ENCODE measurements at regions not wholly inside any gene's neighbourhood (a gene's known extent, or its start where the extent isn't known, plus 50 kb on each side); places are given as distances from the start of the nearest gene placed in this dataset.

DNA sequence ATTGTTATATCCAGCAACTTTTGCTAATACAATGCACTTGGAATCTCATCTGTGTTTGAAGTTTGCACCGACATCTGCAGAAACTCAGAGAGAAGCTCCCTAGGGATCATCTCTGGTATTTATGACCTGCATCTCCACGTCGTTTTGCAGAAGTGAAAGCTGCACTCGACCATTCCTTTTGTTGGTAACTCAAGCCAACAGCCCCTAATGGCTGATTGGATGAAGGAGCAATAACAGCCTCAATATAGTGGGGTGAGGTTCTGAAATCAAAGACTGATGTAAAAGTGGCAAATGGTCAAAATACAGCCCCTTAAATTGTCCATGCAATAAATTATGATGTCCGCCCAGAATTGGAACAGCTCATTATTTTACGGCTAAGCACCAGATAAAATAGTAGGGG is 344.2 kb upstream of the KAZN start:
- no peak for FAIRE-seq
- no peak for TF ChIP-seq CTCF (IDR thresholded peaks at IDR 0.05; ENCODE audit: insufficient read depth, low read length, severe bottlenecking)
- DNase-seq (ENCODE audit: low read depth) = no peak
- H3K27me3 ChIP-seq (ENCODE audit: control insufficient read depth, insufficient read depth, low read length) = no peaks in the 10 kb centered on the region
- H3K36me3 ChIP-seq (ENCODE audit: control insufficient read depth, insufficient read depth, low read length) = no peaks in the 10 kb centered on the region
- H3K4me3 ChIP-seq (ENCODE audit: low read depth, low read length) = no peak overlapping the region

DNA sequence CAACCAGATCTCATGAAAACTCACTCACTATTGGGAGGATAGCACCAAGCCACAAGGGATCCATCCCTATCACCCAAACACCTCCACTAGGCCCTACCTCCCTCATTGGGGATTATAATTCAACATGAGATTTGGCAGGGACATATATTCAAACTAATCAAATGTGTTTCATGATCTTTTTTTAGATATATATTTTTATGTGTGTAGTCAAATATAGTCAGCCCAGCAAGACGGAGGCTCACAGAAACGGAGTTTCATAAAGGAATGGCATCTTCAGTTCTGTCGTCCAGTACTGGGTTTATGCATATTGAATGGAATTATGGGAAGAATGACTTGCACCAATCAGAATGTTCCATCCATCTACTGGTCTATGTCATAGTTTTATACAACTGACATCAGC is 343.3 kb upstream of the KAZN start:
- no peak for TF ChIP-seq CTCF (IDR thresholded peaks at IDR 0.05; ENCODE audit: insufficient read depth, low read length, severe bottlenecking)
- no peak overlapping the region for H3K4me3 ChIP-seq (ENCODE audit: low read depth, low read length)

DNA sequence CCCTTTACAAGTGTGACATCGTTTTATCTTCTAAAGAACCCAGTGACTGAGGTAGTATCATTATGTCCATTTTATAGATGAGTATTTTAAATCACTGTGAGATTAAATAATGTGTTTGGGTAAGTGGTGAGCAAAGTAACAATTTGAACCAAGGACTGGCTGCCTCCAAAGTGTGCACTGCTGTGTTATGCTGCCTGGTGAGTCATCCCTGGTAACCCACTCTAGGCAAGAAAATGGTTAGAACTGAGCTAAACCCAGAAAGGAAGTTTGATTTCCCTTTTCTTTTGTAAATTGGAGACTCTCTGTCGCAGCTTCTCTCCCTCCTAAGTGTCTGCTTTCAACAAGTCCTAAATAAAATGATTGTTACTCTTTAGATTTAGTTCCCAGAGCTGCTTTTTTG is 342.8 kb upstream of the KAZN start:
- Histone ChIP-seq H3K36me3 (ENCODE audit: control insufficient read depth, insufficient read depth, low read length) (no peaks in the 10 kb centered on the region), H3K4me3 (ENCODE audit: low read depth, low read length) (no peak overlapping the region), H3K27me3 (ENCODE audit: control insufficient read depth, insufficient read depth, low read length) (no peaks in the 10 kb centered on the region)
- TF ChIP-seq CTCF (IDR thresholded peaks at IDR 0.05; ENCODE audit: insufficient read depth, low read length, severe bottlenecking) = no peak
- DNase-seq (ENCODE audit: low read depth) (no peak), FAIRE-seq (no peak)

More for the DNA sequence above, 343.3 kb upstream of the KAZN start:
- Histone ChIP-seq H3K36me3 (ENCODE audit: control insufficient read depth, insufficient read depth, low read length) (no peaks in the 10 kb centered on the region), H3K27me3 (ENCODE audit: control insufficient read depth, insufficient read depth, low read length) (no peaks in the 10 kb centered on the region)
- no peak for DNase-seq (ENCODE audit: low read depth)
- no peak for FAIRE-seq

GRCh38 chr1:14259191-14259757 is 339.2 kb upstream of the KAZN start:
- Histone ChIP-seq H3K36me3 (ENCODE audit: control insufficient read depth, insufficient read depth, low read length) (no peaks in the 10 kb centered on the region), H3K4me3 (ENCODE audit: low read depth, low read length) (no peak overlapping the region), H3K27me3 (ENCODE audit: control insufficient read depth, insufficient read depth, low read length) (no peaks in the 10 kb centered on the region)
- no peak for TF ChIP-seq CTCF (IDR thresholded peaks at IDR 0.05; ENCODE audit: insufficient read depth, low read length, severe bottlenecking)
- no peak for DNase-seq (ENCODE audit: low read depth)
- FAIRE-seq = no peak

- DNase-seq (ENCODE audit: low read depth) (no peak), FAIRE-seq (no peak)
- no peak overlapping the region for H3K4me3 ChIP-seq (ENCODE audit: low read depth, low read length)
- no peak for TF ChIP-seq CTCF (IDR thresholded peaks at IDR 0.05; ENCODE audit: insufficient read depth, low read length, severe bottlenecking)
- no peaks in the 10 kb centered on the region for H3K36me3 ChIP-seq (ENCODE audit: control insufficient read depth, insufficient read depth, low read length)
- H3K27me3 ChIP-seq (ENCODE audit: control insufficient read depth, insufficient read depth, low read length) = no peaks in the 10 kb centered on the region
These were observed 338.0 kb upstream of the KAZN start for GRCh38 chr1:14260480-14260879.

DNA sequence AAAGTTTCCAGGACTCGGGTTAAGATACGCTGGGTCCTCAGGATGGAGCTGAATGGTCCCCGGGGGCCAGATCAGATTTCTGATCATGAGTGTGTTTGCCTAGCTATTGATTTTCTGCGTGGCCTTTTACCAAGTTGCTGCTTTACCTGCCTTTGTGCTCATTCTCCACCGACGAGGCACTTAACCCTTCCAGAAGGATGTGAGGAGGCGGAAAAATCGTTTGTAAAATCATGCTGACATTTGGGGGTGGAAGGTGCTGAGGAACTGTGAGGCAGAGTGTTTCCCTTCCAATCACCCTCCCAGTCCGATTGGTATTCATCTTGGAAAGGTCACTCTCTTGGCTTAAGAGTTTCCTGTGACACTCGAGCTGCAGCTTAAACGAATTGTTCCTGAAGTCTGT is 337.1 kb upstream of the KAZN start:
- H3K4me3 ChIP-seq (ENCODE audit: low read depth, low read length) = no peak overlapping the region
- FAIRE-seq (no peak), DNase-seq (ENCODE audit: low read depth) (no peak)
- no peaks in the 10 kb centered on the region for H3K27me3 ChIP-seq (ENCODE audit: control insufficient read depth, insufficient read depth, low read length)
- no peak for TF ChIP-seq CTCF (IDR thresholded peaks at IDR 0.05; ENCODE audit: insufficient read depth, low read length, severe bottlenecking)
- no peaks in the 10 kb centered on the region for H3K36me3 ChIP-seq (ENCODE audit: control insufficient read depth, insufficient read depth, low read length)

Data from bronchial epithelial cell (primary cell).